ENCODE measurements at regions not wholly inside any gene's neighbourhood (a gene's known extent, or its start where the extent isn't known, plus 50 kb on each side); places are given as distances from the start of the nearest gene placed in this dataset.

DNA sequence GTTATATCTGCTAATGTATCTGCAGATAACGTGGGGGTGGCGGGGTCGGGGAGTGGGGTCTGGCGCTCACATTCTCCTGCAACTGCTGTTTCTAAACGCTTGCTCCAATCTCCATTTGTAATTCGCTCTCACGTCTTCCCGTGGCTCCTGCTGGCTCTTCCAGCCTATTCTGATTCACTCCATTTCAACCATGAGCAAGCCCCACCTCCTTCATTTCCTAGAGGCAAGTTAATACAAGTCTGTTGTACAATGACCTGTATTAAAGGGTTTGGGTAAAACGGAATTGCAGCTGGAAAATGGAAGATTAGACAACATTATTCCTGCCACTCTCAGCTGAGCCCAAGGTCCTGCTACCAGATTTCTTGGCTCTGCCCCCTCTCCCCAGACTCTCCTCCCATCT, 132.3 kb downstream of the CSNK2A3 start:
- Histone ChIP-seq H3K27ac (no peak overlapping the region), H3K4me3 (ENCODE audit: low read depth, low read length) (no peak overlapping the region), H3K27me3 (ENCODE audit: insufficient read depth, low read depth, severe bottlenecking) (no peaks in the 10 kb centered on the region), H3K36me3 (no peaks in the 10 kb centered on the region), H3K9me3 (ENCODE audit: severe bottlenecking) (no peaks in the 10 kb centered on the region)
- DNase-seq: no peak
- TF ChIP-seq, protein P1, sequence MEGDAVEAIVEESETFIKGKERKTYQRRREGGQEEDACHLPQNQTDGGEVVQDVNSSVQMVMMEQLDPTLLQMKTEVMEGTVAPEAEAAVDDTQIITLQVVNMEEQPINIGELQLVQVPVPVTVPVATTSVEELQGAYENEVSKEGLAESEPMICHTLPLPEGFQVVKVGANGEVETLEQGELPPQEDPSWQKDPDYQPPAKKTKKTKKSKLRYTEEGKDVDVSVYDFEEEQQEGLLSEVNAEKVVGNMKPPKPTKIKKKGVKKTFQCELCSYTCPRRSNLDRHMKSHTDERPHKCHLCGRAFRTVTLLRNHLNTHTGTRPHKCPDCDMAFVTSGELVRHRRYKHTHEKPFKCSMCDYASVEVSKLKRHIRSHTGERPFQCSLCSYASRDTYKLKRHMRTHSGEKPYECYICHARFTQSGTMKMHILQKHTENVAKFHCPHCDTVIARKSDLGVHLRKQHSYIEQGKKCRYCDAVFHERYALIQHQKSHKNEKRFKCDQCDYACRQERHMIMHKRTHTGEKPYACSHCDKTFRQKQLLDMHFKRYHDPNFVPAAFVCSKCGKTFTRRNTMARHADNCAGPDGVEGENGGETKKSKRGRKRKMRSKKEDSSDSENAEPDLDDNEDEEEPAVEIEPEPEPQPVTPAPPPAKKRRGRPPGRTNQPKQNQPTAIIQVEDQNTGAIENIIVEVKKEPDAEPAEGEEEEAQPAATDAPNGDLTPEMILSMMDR (IDR thresholded peaks at IDR 0.05; ENCODE audit: low read depth, low read length): no peak

DNA sequence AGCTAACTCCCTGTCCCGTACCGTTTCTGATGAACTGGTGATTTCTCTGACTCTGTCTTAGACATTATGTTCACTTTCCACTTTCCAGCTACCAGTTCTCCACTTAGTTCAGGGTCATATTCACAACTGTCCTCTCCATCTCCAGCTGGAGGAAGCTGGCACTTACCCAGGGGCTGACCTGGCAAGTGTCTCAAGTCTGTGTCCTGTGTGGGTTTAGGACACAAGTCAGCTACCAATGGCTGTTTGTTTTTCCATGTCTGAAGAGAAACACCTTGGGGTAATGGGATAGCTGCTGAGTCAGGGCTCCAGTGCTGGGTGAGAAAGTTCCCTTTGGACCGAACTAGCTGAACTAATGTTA, 134.4 kb downstream of the CSNK2A3 start:
- H3K4me3 ChIP-seq (ENCODE audit: low read depth, low read length): no peak overlapping the region
- H3K9me3 ChIP-seq (ENCODE audit: severe bottlenecking): no peaks in the 10 kb centered on the region
- H3K36me3 ChIP-seq: no peaks in the 10 kb centered on the region
- no peak overlapping the region for H3K27ac ChIP-seq
- TF ChIP-seq, protein P1 (IDR thresholded peaks at IDR 0.05; ENCODE audit: low read depth, low read length): no peak
- no peak for DNase-seq
- no peaks in the 10 kb centered on the region for H3K27me3 ChIP-seq (ENCODE audit: insufficient read depth, low read depth, severe bottlenecking)

DNA sequence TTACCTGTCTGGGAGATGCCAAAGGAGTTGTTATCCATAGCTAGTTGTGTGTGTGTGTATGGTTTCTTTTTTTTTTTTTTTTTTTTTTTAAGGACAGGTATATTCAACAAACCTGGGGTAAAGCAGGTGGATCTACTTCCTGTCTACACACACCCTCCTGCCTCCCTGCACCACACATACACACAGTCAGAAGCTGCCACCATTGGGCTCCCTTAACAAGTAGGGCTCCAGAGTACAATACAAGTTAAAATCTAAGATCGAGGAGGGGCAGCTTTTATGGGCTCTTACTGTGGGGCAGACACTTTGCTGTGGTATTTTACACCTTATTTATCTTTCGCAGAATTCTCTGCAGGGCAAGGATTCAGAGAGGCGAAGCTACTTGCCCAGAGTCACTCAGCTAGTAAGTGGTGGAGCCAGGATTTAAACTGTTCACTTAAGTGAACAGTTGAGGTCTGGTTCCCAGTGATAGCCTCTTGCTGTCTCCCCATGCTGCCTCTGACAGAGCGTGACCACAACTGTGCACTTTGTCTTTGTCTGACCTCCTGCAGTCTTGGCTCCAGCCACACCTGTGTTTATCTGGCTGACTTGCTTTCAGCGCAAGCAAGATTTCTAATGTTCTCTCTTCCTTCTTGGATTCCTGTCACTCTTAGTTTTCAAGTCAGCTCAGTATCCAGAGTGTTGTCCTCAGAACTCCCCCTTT, 135.0 kb downstream of the CSNK2A3 start:
- TF ChIP-seq, protein P1 (IDR thresholded peaks at IDR 0.05; ENCODE audit: low read depth, low read length): no peak
- no peak for DNase-seq
- Histone ChIP-seq H3K27ac (no peak overlapping the region), H3K36me3 (no peaks in the 10 kb centered on the region), H3K27me3 (ENCODE audit: insufficient read depth, low read depth, severe bottlenecking) (no peaks in the 10 kb centered on the region), H3K9me3 (ENCODE audit: severe bottlenecking) (no peaks in the 10 kb centered on the region), H3K4me3 (ENCODE audit: low read depth, low read length) (no peak overlapping the region)

- no peak overlapping the region for H3K27ac ChIP-seq
- H3K27me3 ChIP-seq (ENCODE audit: insufficient read depth, low read depth, severe bottlenecking): no peaks in the 10 kb centered on the region
- no peak for DNase-seq
- no peaks in the 10 kb centered on the region for H3K9me3 ChIP-seq (ENCODE audit: severe bottlenecking)
- H3K36me3 ChIP-seq: no peaks in the 10 kb centered on the region
- TF ChIP-seq, protein P1 (IDR thresholded peaks at IDR 0.05; ENCODE audit: low read depth, low read length): no peak
- no peak overlapping the region for H3K4me3 ChIP-seq (ENCODE audit: low read depth, low read length)
These were observed 135.6 kb downstream of the CSNK2A3 start for GRCh38 chr11:11217289-11217928.

- TF ChIP-seq, protein P1 (IDR thresholded peaks at IDR 0.05; ENCODE audit: low read depth, low read length): no peak
- Histone ChIP-seq H3K4me3 (ENCODE audit: low read depth, low read length) (no peak overlapping the region), H3K9me3 (ENCODE audit: severe bottlenecking) (no peaks in the 10 kb centered on the region), H3K27me3 (ENCODE audit: insufficient read depth, low read depth, severe bottlenecking) (no peaks in the 10 kb centered on the region), H3K36me3 (no peaks in the 10 kb centered on the region), H3K27ac (no peak overlapping the region)
- DNase-seq: no peak
These were observed 137.1 kb downstream of the CSNK2A3 start for GRCh38 chr11:11215944-11216343.
